HG03039 (cell line): ENCODE measurements at regions not wholly inside any gene's neighbourhood (a gene's known extent, or its start where the extent isn't known, plus 50 kb on each side); places are given as distances from the start of the nearest gene placed in this dataset.

Source experiments
- ATAC-seq: cut with Tn5 transposase; IDR thresholded peaks from one replicate; pipeline ENCODE4 v1.9.1; 2021; ENCODE audit warnings: mild to moderate bottlenecking, moderate library complexity; ENCODE audit not compliant: unreplicated experiment

GRCh38 chr4:180861651-180862050 lies 1381.6 kb upstream of the TENM3 start:
- no peak for ATAC-seq

GRCh38 chr4:180866933-180867643 lies 1376.1 kb upstream of the TENM3 start:
- ATAC-seq: no peak

GRCh38 chr4:180870623-180871022 lies 1372.6 kb upstream of the TENM3 start:
- ATAC-seq: no peak

- ATAC-seq: no peak
Observed at GRCh38 chr4:180898305-180898704, 1344.9 kb upstream of the TENM3 start.

- no peak for ATAC-seq
Observed at GRCh38 chr4:180900781-180901180, 1342.4 kb upstream of the TENM3 start.

- ATAC-seq: no peak
Observed at GRCh38 chr4:180909279-180909678, 1333.9 kb upstream of the TENM3 start.

GRCh38 chr4:180913750-180914149 lies 1329.5 kb upstream of the TENM3 start:
- ATAC-seq: no peak

- ATAC-seq: no peak
Observed at GRCh38 chr4:180923486-180923885, 1319.7 kb upstream of the TENM3 start.

GRCh38 chr4:180925805-180926204 lies 1317.4 kb upstream of the TENM3 start:
- no peak for ATAC-seq

- ATAC-seq: no peak
Observed at GRCh38 chr4:180926277-180926676, 1316.9 kb upstream of the TENM3 start.

GRCh38 chr4:180932370-180933001 lies 1310.7 kb upstream of the TENM3 start:
- ATAC-seq: no peak

GRCh38 chr4:180937083-180937482 lies 1306.1 kb upstream of the TENM3 start:
- ATAC-seq: no peak

GRCh38 chr4:180940680-180941079 lies 1302.5 kb upstream of the TENM3 start:
- ATAC-seq: no peak

- ATAC-seq: no peak
Observed at GRCh38 chr4:180942367-180942916, 1300.8 kb upstream of the TENM3 start.

GRCh38 chr4:180946188-180946587 lies 1297.0 kb upstream of the TENM3 start:
- no peak for ATAC-seq

- no peak for ATAC-seq
Observed at GRCh38 chr4:180947425-180947824, 1295.8 kb upstream of the TENM3 start.

- no peak for ATAC-seq
Observed at GRCh38 chr4:180949424-180950213, 1293.6 kb upstream of the TENM3 start.

- no peak for ATAC-seq
Observed at GRCh38 chr4:180950377-180950776, 1292.8 kb upstream of the TENM3 start.

GRCh38 chr4:180951312-180951711 lies 1291.9 kb upstream of the TENM3 start:
- no peak for ATAC-seq

GRCh38 chr4:180953572-180953971 lies 1289.6 kb upstream of the TENM3 start:
- ATAC-seq: no peak

GRCh38 chr4:180960743-180961401 lies 1282.3 kb upstream of the TENM3 start:
- no peak for ATAC-seq
